SK-N-SH (cell line): ENCODE measurements at regions not wholly inside any gene's neighbourhood (a gene's known extent, or its start where the extent isn't known, plus 50 kb on each side); places are given as distances from the start of the nearest gene placed in this dataset.

ENCODE experiments used
- CTCF ChIA-PET: fragments of 300-600, 350-600 bp; formaldehyde crosslinking; extraction: SDS; loops from one replicate; lab custom pipeline; 2021; lab: Yijun Ruan, JAX
- POLR2A ChIA-PET: fragments of 350-600 bp; sonication (Branson Sonifier 250); formaldehyde crosslinking; extraction: SDS; loops from one replicate; lab custom pipeline; 2020; ENCODE audit warnings: antibody characterized with exemption, inconsistent platforms; lab: Yijun Ruan, JAX
- DNase-seq: peaks from one replicate; pipeline ENCODE4 v3.0.0; 2012
- H2AFZ ChIP-seq: fragments of 200-600 bp; sonication (generic); 2 replicates; pipeline ENCODE4 v1.8.1; 2016; ENCODE audit warnings: antibody characterized with exemption, mild to moderate bottlenecking, low read depth
- H3F3A ChIP-seq: fragments of 200-600 bp; sonication (generic); replicated peaks from 2 replicates; pipeline ENCODE3; 2016; ENCODE audit warnings: antibody characterized with exemption, mild to moderate bottlenecking; ENCODE audit not compliant: insufficient read depth
- H3K27ac ChIP-seq, 2 experiments: fragments of 200-500 bp in 1 of 2; fragments of 200-600 bp in 1 of 2; sonication (Bioruptor generic) in 1 of 2; sonication (generic), shearing (Covaris generic) in 1 of 2; 2 replicates each; pipeline versions ENCODE4 v1.5.1 to v1.6.1; 2014 to 2016; ENCODE audit warnings: low read depth in 2 of 2, inconsistent platforms in 1 of 2, low read length in 1 of 2, mild to moderate bottlenecking in 1 of 2, mixed read lengths in 1 of 2
- H3K27me3 ChIP-seq: fragments of 200-600 bp; sonication (generic), shearing (Covaris generic); 2 replicates; pipeline ENCODE4 v1.6.1; 2016; ENCODE audit warnings: mixed run types; ENCODE audit not compliant: insufficient read depth
- H3K36me3 ChIP-seq, 2 experiments: fragments of 200-500 bp in 1 of 2; fragments of 200-600 bp in 1 of 2; sonication (Bioruptor generic) in 1 of 2; sonication (generic) in 1 of 2; replicated peaks in 1 of 2; 2 replicates each; pipeline versions ENCODE3 to v1.5.1; 2014 to 2016; ENCODE audit warnings: low read length in 1 of 2, mild to moderate bottlenecking in 1 of 2; ENCODE audit not compliant: insufficient read depth in 2 of 2, control insufficient read depth in 1 of 2
- H3K4me1 ChIP-seq, 2 experiments: fragments of 200-500 bp in 1 of 2; fragments of 200-600 bp in 1 of 2; sonication (Bioruptor generic) in 1 of 2; sonication (generic), shearing (Covaris generic) in 1 of 2; 2 replicates each; pipeline versions ENCODE4 v1.5.1 to v1.6.1; 2014 to 2016; ENCODE audit warnings: low read depth in 1 of 2, low read length in 1 of 2, mixed run types in 1 of 2; ENCODE audit not compliant: insufficient read depth in 2 of 2, control insufficient read depth in 1 of 2
- H3K4me2 ChIP-seq: fragments of 200-600 bp; sonication (generic), shearing (Covaris generic); 2 replicates; pipeline ENCODE4 v1.6.1; 2017; ENCODE audit warnings: mixed run types
- H3K4me3 ChIP-seq, 2 experiments: fragments of 200-500 bp in 1 of 2; fragments of 200-600 bp in 1 of 2; sonication (Bioruptor generic) in 1 of 2; sonication (generic), shearing (Covaris generic) in 1 of 2; 2 replicates each; pipeline versions ENCODE4 v1.5.1 to v1.8.1; 2014 to 2016; ENCODE audit warnings: low read depth in 2 of 2, inconsistent platforms in 1 of 2, low read length in 1 of 2, mild to moderate bottlenecking in 1 of 2, mixed read lengths in 1 of 2, moderate library complexity in 1 of 2
- H3K79me2 ChIP-seq: fragments of 200-600 bp; sonication (generic); 2 replicates; pipeline ENCODE4 v1.8.1; 2017; ENCODE audit warnings: mild to moderate bottlenecking; ENCODE audit not compliant: insufficient read depth
- H3K9ac ChIP-seq: fragments of 200-600 bp; sonication (generic); 2 replicates; pipeline ENCODE4 v1.6.1; 2017; ENCODE audit warnings: mixed run types
- H3K9me2 ChIP-seq: fragments of 200-600 bp; sonication (generic); 2 replicates; pipeline ENCODE4 v1.6.1; 2017; ENCODE audit warnings: mixed run types
- H3K9me3 ChIP-seq: fragments of 200-600 bp; sonication (generic); 2 replicates; pipeline ENCODE4 v1.6.1; 2017; ENCODE audit warnings: mixed run types, mild to moderate bottlenecking, moderate library complexity
- H4K20me1 ChIP-seq: fragments of 200-600 bp; sonication (generic); 2 replicates; pipeline ENCODE4 v1.6.1; 2017; ENCODE audit warnings: mild to moderate bottlenecking, mixed run types; ENCODE audit not compliant: insufficient read depth
- FOXJ3 ChIP-seq: sonication (generic); formaldehyde crosslinking; IDR thresholded peaks from 2 replicates; pipeline ENCODE4 v1.5.1; 2020; ENCODE audit warnings: mild to moderate bottlenecking, missing genetic modification reagents
- NRF1 ChIP-seq: IDR thresholded peaks from 2 replicates; pipeline ENCODE4 v1.6.1; 2012; ENCODE audit warnings: low read depth, mild to moderate bottlenecking, low read length
- POLR2AphosphoS5 ChIP-seq: IDR thresholded peaks from 2 replicates; pipeline ENCODE4 v1.6.1; 2012; ENCODE audit warnings: low read depth, low read length
- RAD21 ChIP-seq: IDR thresholded peaks from 2 replicates; pipeline ENCODE4 v1.6.1; 2012; ENCODE audit warnings: mild to moderate bottlenecking, low read length
- RCOR1 ChIP-seq: fragments of 150-350 bp; IDR thresholded peaks from 2 replicates; pipeline ENCODE4 v1.6.1; 2017; ENCODE audit warnings: antibody characterized with exemption, low read length
- RXRA ChIP-seq: IDR thresholded peaks from 2 replicates; pipeline ENCODE4 v1.4.0; 2012; ENCODE audit warnings: low read depth, mild to moderate bottlenecking, borderline replicate concordance
- SIN3A ChIP-seq: IDR thresholded peaks from 2 replicates; pipeline ENCODE4 v1.6.1; 2012; ENCODE audit warnings: low read depth, mild to moderate bottlenecking, low read length, moderate library complexity, borderline replicate concordance
- SMC3 ChIP-seq: IDR thresholded peaks from 2 replicates; pipeline ENCODE4 v1.6.1; 2012; ENCODE audit warnings: low read depth, low read length, improper control_type of control experiment
- TAF1 ChIP-seq: IDR thresholded peaks from 2 replicates; pipeline ENCODE4 v1.6.1; 2012; ENCODE audit warnings: low read depth, mild to moderate bottlenecking, low read length, moderate library complexity, borderline replicate concordance
- TCF12 ChIP-seq: IDR thresholded peaks from 2 replicates; pipeline ENCODE4 v1.4.0; 2012
- whole genome bisulfite sequencing: methylation state at CpG from one replicate; pipeline ENCODE4 v1.1.6; 2017; ENCODE audit warnings: low lambda C conversion rate; 5-methylcytosine and 5-hydroxymethylcytosine counted together
- TF ChIP-seq, protein P1 (sequence below): IDR thresholded peaks from 2 replicates; pipeline ENCODE4 v1.4.0; 2012; ENCODE audit warnings: low read depth, borderline replicate concordance

DNA sequence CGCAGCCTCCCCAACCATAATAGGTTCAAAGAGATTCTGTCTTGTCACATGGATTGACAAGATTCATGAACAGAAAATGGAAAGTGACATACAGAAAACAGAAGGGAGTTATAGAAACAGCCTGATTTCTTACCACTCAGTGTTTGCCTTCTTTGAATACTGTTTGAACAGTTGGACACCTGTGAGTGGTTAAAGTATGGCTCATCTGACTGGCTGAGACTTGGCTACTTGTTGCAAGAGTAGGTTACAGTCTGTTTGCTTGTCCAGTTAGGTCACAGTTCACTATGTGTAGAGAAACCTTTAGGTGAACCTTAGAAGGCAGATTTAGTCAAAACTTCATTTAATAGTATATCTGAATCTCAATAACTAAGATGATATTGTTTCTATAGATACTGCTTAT lies 1003.9 kb upstream of the EPHA6 start (continued):
- TF ChIP-seq, protein P1, sequence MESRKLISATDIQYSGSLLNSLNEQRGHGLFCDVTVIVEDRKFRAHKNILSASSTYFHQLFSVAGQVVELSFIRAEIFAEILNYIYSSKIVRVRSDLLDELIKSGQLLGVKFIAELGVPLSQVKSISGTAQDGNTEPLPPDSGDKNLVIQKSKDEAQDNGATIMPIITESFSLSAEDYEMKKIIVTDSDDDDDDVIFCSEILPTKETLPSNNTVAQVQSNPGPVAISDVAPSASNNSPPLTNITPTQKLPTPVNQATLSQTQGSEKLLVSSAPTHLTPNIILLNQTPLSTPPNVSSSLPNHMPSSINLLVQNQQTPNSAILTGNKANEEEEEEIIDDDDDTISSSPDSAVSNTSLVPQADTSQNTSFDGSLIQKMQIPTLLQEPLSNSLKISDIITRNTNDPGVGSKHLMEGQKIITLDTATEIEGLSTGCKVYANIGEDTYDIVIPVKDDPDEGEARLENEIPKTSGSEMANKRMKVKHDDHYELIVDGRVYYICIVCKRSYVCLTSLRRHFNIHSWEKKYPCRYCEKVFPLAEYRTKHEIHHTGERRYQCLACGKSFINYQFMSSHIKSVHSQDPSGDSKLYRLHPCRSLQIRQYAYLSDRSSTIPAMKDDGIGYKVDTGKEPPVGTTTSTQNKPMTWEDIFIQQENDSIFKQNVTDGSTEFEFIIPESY: no peak
- TF ChIP-seq, all 33 proteins: peak for 0

DNA sequence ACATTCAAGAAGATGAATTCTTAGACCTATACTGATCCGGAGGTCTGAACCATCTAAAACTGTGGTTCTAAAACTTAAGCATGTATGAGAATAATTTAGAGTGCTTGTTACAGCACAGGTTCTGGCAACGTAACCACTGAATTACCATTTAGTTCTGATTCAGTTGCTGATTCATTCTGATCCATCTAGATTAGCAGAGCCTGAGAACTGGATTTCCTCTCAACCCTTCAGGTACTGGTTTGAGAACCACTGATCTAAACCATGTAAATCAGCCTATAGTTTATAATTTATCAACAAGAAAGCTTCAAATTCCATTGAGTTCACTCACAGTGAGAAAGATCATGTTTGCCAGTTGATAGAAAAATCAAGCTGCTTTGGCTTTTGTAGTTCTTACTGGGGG lies 1001.1 kb upstream of the EPHA6 start:
- H3K79me2 ChIP-seq: no peaks in the 10 kb centered on the region
- H3K4me1 ChIP-seq: no peaks in the 10 kb centered on the region
- H3K27ac ChIP-seq: no peak overlapping the region
- H3K9me2 ChIP-seq: no peaks in the 10 kb centered on the region
- H3K27me3 ChIP-seq: no peaks in the 10 kb centered on the region
- no peak for TF ChIP-seq SMC3
- WGBS: 8% methylated on average over 2 of the region's 2 CpGs
- H3K36me3 ChIP-seq: no peaks in the 10 kb centered on the region
- H3K9ac ChIP-seq: no peak overlapping the region
- H3F3A ChIP-seq: no peaks in the 10 kb centered on the region
- CTCF ChIA-PET: no interaction called here
- H3K4me3 ChIP-seq: no peak overlapping the region
- no peak overlapping the region for H2AFZ ChIP-seq
- no peaks in the 10 kb centered on the region for H4K20me1 ChIP-seq
- H3K4me2 ChIP-seq: no peak overlapping the region
- no peaks in the 10 kb centered on the region for H3K9me3 ChIP-seq
- DNase-seq: no peak
- POLR2A ChIA-PET: no interaction called here

DNA sequence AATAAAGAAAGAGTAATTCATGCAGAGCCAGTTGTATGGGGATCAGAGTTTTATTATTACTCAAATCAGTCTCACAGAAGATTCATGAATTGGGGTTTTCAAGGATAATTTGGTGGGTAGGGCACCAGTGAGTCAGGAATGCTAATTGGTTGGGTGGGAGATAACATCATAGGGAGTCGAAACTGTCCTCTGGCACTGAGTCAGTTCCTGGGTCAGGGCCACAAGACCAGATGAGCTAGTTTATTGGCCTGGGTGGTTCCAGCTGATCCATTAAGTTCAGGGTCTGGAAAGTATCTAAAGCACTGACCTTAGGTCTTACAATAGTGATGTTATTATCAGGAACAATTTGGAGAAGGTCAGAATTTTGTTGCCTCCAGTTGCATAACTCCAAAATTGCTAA lies 998.6 kb upstream of the EPHA6 start:
- H3F3A ChIP-seq: no peaks in the 10 kb centered on the region
- no peaks in the 10 kb centered on the region for H3K9me2 ChIP-seq
- H3K9me3 ChIP-seq: no peaks in the 10 kb centered on the region
- H3K9ac ChIP-seq: no peak overlapping the region
- H3K27me3 ChIP-seq: no peaks in the 10 kb centered on the region
- H3K27ac ChIP-seq: no peak overlapping the region
- H3K79me2 ChIP-seq: no peaks in the 10 kb centered on the region
- WGBS: 17% methylated on average over 1 of the region's 1 CpG
- H3K36me3 ChIP-seq: no peaks in the 10 kb centered on the region
- no peak for DNase-seq
- no peak for TF ChIP-seq FOXJ3 (CRISPR knock-in tag)
- no peak for TF ChIP-seq TAF1
- TF ChIP-seq RAD21: no peak
- no peak for TF ChIP-seq RXRA
- no peak for TF ChIP-seq SIN3A
- no peak for TF ChIP-seq RCOR1
- no peak for TF ChIP-seq POLR2AphosphoS5
- no peak for TF ChIP-seq NRF1
- TF ChIP-seq TCF12: no peak
- POLR2A ChIA-PET: no interaction called here
- H3K4me2 ChIP-seq: no peak overlapping the region
- CTCF ChIA-PET: no interaction called here
- H2AFZ ChIP-seq: no peak overlapping the region
- no peaks in the 10 kb centered on the region for H3K4me1 ChIP-seq
- H3K4me3 ChIP-seq: no peak overlapping the region
- H4K20me1 ChIP-seq: no peaks in the 10 kb centered on the region
